Right atrium auricular region (tissue), 2 donors: ENCODE measurements at regions not wholly inside any gene's neighbourhood (a gene's known extent, or its start where the extent isn't known, plus 50 kb on each side); places are given as distances from the start of the nearest gene placed in this dataset.

ENCODE experiments used
- DNase-seq: peaks from one replicate; pipeline ENCODE4 v3.0.0-alpha.2; 2019; ENCODE audit warnings: low spot score
- H3K27ac ChIP-seq, 2 donors: fragments of 200-600 bp; sonication (generic); 1 replicate in 1 of 2; 2 replicates in 1 of 2; pipeline ENCODE4 v1.5.1; 2016 to 2019
- H3K27me3 ChIP-seq, 2 donors: fragments of 200-600 bp; sonication (generic); one replicate each; pipeline versions ENCODE4 v1.5.1 to v1.6.0; 2017 to 2019
- H3K36me3 ChIP-seq: fragments of 200-600 bp; sonication (generic); one replicate; pipeline ENCODE4 v1.5.1; 2016
- H3K4me1 ChIP-seq, 2 donors: fragments of 200-600 bp; sonication (generic); one replicate each; pipeline versions ENCODE4 v1.5.1 to v1.6.0; 2017 to 2019
- H3K4me3 ChIP-seq, 2 donors: fragments of 200-600 bp; sonication (generic); 1 replicate in 1 of 2; 2 replicates in 1 of 2; pipeline ENCODE4 v1.5.1; 2017 to 2019; ENCODE audit warnings: mild to moderate bottlenecking in 1 of 2, moderate library complexity in 1 of 2
- H3K9me3 ChIP-seq, 2 donors: fragments of 200-600 bp; sonication (generic); one replicate each; pipeline ENCODE4 v1.5.1; 2019
- TF ChIP-seq, protein P1 (sequence below), 2 donors: fragments of 200-600 bp; sonication (generic); IDR thresholded peaks; one replicate each; pipeline ENCODE4 v1.5.1; 2019; ENCODE audit warnings: antibody characterized with exemption in 2 of 2

GRCh38 chr3:161946443-161946960 lies 449.9 kb downstream of the OTOL1 start:
- H3K36me3 ChIP-seq = no peaks in the 10 kb centered on the region

GRCh38 chr3:161950318-161950868 lies 453.8 kb downstream of the OTOL1 start:
- Histone ChIP-seq H3K9me3 (no peaks in the 10 kb centered on the region), H3K4me3 (no peak overlapping the region), H3K4me1 (no peaks in the 10 kb centered on the region), H3K27ac (no peak overlapping the region), H3K27me3 (no peaks in the 10 kb centered on the region), H3K36me3 (no peaks in the 10 kb centered on the region)
- DNase-seq = no peak
- TF ChIP-seq, protein P1, sequence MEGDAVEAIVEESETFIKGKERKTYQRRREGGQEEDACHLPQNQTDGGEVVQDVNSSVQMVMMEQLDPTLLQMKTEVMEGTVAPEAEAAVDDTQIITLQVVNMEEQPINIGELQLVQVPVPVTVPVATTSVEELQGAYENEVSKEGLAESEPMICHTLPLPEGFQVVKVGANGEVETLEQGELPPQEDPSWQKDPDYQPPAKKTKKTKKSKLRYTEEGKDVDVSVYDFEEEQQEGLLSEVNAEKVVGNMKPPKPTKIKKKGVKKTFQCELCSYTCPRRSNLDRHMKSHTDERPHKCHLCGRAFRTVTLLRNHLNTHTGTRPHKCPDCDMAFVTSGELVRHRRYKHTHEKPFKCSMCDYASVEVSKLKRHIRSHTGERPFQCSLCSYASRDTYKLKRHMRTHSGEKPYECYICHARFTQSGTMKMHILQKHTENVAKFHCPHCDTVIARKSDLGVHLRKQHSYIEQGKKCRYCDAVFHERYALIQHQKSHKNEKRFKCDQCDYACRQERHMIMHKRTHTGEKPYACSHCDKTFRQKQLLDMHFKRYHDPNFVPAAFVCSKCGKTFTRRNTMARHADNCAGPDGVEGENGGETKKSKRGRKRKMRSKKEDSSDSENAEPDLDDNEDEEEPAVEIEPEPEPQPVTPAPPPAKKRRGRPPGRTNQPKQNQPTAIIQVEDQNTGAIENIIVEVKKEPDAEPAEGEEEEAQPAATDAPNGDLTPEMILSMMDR (IDR thresholded peaks at IDR 0.05) = no peak

More at GRCh38 chr3:161946443-161946960, 449.9 kb downstream of the OTOL1 start:
- DNase-seq = no peak
- Histone ChIP-seq H3K4me3 (no peak overlapping the region), H3K27me3 (no peaks in the 10 kb centered on the region), H3K27ac (no peak overlapping the region), H3K9me3 (no peaks in the 10 kb centered on the region), H3K4me1 (no peaks in the 10 kb centered on the region)
- TF ChIP-seq, protein P1 (IDR thresholded peaks at IDR 0.05) = no peak

DNA sequence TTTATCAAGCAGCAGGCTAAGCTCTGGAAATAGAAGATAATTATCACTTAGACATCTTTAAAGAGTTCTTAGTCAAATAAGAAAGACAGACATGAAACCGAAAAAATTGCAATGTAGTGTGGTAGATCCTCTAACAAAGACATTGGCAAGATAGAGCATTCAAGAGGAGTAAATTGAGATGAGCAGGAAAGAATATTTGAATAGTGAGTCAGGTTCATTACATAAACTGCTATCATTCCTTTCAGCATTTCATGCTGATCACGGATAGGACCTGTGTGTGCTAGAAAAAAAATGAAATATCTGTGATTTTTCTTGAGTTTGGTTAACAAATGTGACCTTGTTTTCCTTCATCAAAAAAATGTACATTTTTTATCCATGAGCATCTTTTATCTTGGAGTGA lies 460.9 kb downstream of the OTOL1 start:
- Histone ChIP-seq H3K27me3 (no peaks in the 10 kb centered on the region), H3K36me3 (no peaks in the 10 kb centered on the region), H3K27ac (no peak overlapping the region), H3K9me3 (no peaks in the 10 kb centered on the region), H3K4me3 (no peak overlapping the region), H3K4me1 (no peaks in the 10 kb centered on the region)
- TF ChIP-seq, protein P1 (IDR thresholded peaks at IDR 0.05) = no peak
- no peak for DNase-seq

DNA sequence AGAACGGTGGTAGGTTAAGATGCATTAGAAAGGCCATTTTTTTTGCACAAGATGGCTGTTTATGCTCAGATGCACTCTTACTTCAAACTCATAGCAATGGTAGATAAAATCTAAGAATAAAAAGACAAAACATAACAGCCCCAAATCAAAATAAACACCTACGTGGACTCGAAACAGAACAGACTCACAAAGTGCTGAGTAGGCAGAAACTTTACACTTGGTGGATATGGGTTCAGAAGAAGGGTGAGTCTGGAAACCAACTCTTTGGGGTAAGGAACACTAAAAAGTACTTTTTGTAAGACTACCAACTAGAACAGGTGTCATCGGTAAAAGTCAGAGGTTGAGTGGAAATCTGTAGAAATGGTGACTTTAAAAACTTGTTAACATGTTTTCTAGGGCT lies 468.2 kb downstream of the OTOL1 start:
- Histone ChIP-seq H3K4me1 (no peaks in the 10 kb centered on the region), H3K27ac (no peak overlapping the region), H3K4me3 (no peak overlapping the region), H3K9me3 (no peaks in the 10 kb centered on the region), H3K36me3 (no peaks in the 10 kb centered on the region), H3K27me3 (no peaks in the 10 kb centered on the region)
- TF ChIP-seq, protein P1 (IDR thresholded peaks at IDR 0.05) = no peak
- DNase-seq = no peak

- Histone ChIP-seq H3K27ac (no peak overlapping the region), H3K27me3 (no peaks in the 10 kb centered on the region), H3K36me3 (no peaks in the 10 kb centered on the region), H3K4me1 (no peaks in the 10 kb centered on the region), H3K9me3 (no peaks in the 10 kb centered on the region), H3K4me3 (no peak overlapping the region)
- DNase-seq = no peak
- TF ChIP-seq, protein P1 (IDR thresholded peaks at IDR 0.05) = no peak
Measured at GRCh38 chr3:161969867-161970266, 473.3 kb downstream of the OTOL1 start.

DNA sequence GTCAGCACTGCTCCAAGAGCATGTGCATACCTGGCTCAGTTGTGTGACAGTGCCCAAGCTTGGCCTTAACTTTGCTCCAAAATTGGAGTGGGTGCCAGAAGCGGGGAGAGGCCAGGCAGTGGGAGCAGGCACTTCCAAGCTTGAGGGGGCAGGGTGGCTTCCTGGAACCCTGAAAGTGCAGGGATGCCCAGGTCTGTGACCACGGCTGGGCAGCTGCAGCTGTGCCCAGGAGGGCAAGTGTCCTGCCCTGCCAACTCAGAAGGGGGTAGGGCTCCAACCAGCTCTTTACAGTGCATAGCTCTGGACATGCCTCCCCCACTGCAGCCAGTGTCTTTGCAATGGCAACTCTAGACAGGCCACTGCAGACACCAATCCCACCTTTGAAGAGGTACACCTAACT lies 478.6 kb downstream of the OTOL1 start:
- H3K36me3 ChIP-seq = no peaks in the 10 kb centered on the region
- H3K27me3 ChIP-seq = no peaks in the 10 kb centered on the region
- no peak for DNase-seq
- H3K4me1 ChIP-seq = no peaks in the 10 kb centered on the region
- TF ChIP-seq, protein P1 (IDR thresholded peaks at IDR 0.05) = no peak
- H3K4me3 ChIP-seq = no peak overlapping the region
- H3K27ac ChIP-seq = no peak overlapping the region
- H3K9me3 ChIP-seq = no peaks in the 10 kb centered on the region
